T-helper 17 cell (primary cell): ENCODE measurements at regions not wholly inside any gene's neighbourhood (a gene's known extent, or its start where the extent isn't known, plus 50 kb on each side); places are given as distances from the start of the nearest gene placed in this dataset.

ENCODE experiments used
- ATAC-seq: fragments of 150-1000 bp; cut with Tn5 transposase; 2 replicates; pipeline ENCODE4 v1.10.0; 2021; ENCODE audit warnings: mild to moderate bottlenecking, moderate library complexity
- DNase-seq, 3 donors: peaks; one replicate each; pipeline versions ENCODE4 v3.0.0 to v3.0.0-alpha.2; 2020 to 2021
- H3K9me3 ChIP-seq: one replicate; pipeline ENCODE4 v1.7.0; 2013; ENCODE audit warnings: low read length, mild to moderate bottlenecking; ENCODE audit not compliant: control insufficient read depth, poor library complexity, severe bottlenecking
- H3K27ac Mint-ChIP-seq: one replicate; pipeline ENCODE4 v1.8.0; 2022; ENCODE audit warnings: mild to moderate bottlenecking, moderate library complexity, mixed read lengths
- H3K27me3 Mint-ChIP-seq: one replicate; pipeline ENCODE4 v1.8.0; 2022; ENCODE audit warnings: mixed read lengths
- H3K36me3 Mint-ChIP-seq: one replicate; pipeline ENCODE4 v1.8.0; 2022; ENCODE audit warnings: low read depth, mixed read lengths
- H3K4me1 Mint-ChIP-seq: one replicate; pipeline ENCODE4 v1.8.0; 2022; ENCODE audit warnings: mild to moderate bottlenecking, mixed read lengths
- H3K4me3 Mint-ChIP-seq: one replicate; pipeline ENCODE4 v1.8.0; 2022; ENCODE audit warnings: mild to moderate bottlenecking, moderate library complexity, mixed read lengths

DNA sequence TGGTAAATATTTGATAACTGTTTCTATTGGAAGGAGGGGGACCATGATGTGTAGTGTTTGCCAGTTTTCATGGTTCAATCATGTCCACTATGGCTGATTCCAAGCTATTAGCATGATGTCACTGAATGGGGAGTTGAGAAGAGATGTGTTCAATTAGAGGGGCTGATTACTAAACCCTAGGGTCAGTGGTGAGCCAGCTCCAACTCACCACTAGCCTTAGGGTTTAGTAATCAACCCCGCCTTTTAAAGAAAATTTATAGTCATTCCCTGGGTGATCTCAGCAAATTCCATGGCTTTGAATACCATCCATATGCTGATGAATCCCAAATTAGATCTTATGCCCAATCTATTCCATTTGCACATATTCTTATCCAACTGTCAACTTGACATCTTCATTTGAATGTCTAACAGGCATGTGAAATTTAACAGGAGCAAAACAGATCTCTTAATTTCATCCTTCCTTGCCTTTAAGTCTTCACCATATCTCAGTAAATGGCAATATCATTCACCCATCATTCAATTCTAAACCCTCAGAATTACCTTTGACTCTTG lies 98.8 kb downstream of the GCNT1 start:
- no peak for ATAC-seq

DNA sequence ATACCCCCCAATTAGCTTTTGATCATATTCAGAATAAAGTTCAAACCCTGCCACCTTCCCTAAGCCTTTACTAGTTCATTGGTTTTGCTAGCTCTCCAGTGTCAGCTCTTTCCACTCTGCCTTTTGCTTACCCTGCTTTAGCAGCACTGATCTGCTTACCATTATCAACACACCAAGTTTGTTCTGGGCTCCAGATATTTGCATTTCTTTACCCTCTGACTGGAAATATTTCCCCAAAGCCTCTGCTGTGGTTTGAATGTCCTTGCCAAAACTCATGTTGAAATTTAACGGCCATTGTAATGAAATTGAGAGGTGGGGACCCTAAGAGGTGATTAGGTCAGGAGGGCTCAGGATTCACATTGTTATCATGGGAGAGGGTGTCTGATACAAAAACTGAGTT lies 99.5 kb downstream of the GCNT1 start:
- H3K27ac Mint-ChIP-seq = no peak overlapping the region
- no peak for ATAC-seq
- H3K9me3 ChIP-seq = no peaks in the 10 kb centered on the region
- no peaks in the 10 kb centered on the region for H3K36me3 Mint-ChIP-seq
- H3K4me3 Mint-ChIP-seq = no peak overlapping the region
- DNase-seq = no peak
- no peaks in the 10 kb centered on the region for H3K27me3 Mint-ChIP-seq
- H3K4me1 Mint-ChIP-seq = peaks cover 2% of the 10 kb centered on the region

More for the DNA sequence above, 98.8 kb downstream of the GCNT1 start:
- H3K4me3 Mint-ChIP-seq = no peak overlapping the region
- H3K9me3 ChIP-seq = no peaks in the 10 kb centered on the region
- H3K27me3 Mint-ChIP-seq = no peaks in the 10 kb centered on the region
- no peak overlapping the region for H3K27ac Mint-ChIP-seq
- peaks cover 2% of the 10 kb centered on the region for H3K36me3 Mint-ChIP-seq
- no peak for DNase-seq
- peaks cover 3% of the 10 kb centered on the region for H3K4me1 Mint-ChIP-seq

DNA sequence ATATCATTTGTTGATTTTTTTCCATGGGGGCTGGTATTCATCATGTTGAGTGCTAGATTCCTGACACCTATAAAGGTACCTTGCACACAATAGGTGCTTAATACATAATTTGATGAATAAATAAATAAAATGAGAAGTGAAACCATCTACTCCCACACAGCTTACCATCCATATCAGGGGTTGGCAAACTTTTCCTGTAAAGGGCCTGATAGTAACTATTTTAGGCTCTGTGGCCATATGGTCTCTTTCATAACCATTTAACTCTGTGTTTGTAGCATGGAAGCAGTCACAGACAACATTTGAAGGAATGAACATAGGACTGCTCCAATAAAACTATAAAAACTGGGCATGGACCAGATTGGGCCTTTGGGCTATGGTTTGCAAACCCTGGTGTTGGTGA lies 100.3 kb downstream of the GCNT1 start:
- Mint-ChIP-seq H3K4me3 (no peak overlapping the region), H3K36me3 (no peaks in the 10 kb centered on the region), H3K27me3 (no peaks in the 10 kb centered on the region), H3K27ac (no peak overlapping the region), H3K4me1 (peaks cover 2% of the 10 kb centered on the region)
- ATAC-seq = no peak
- no peaks in the 10 kb centered on the region for H3K9me3 ChIP-seq
- DNase-seq = no peak

DNA sequence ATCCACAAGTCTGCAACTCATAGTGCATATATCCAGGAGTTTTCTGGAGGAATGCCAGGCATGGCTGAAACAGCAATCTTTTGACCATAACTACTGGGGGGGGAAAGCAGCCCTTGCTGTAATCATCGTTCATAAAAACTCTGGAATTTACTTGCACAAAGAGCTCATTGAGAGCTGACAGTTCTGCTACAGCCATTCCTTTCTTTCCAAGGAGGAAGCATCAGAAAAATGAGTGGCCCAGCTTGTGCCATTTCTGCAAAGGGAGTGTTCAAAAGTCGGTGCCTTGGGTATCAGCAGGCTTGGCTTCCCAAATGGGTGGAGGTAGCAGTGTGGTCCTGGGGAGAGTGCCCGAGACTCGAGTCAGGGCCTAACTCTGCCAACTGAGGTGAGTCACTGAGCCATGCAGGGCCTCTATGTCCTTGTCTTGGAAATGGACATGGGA lies 101.5 kb downstream of the GCNT1 start:
- ATAC-seq (no peak), DNase-seq (no peak)
- no peaks in the 10 kb centered on the region for H3K9me3 ChIP-seq
- Mint-ChIP-seq H3K4me1 (peaks cover 2% of the 10 kb centered on the region), H3K27me3 (no peaks in the 10 kb centered on the region), H3K4me3 (no peak overlapping the region), H3K27ac (no peak overlapping the region), H3K36me3 (no peaks in the 10 kb centered on the region)

GRCh38 chr9:76561050-76561713 lies 102.2 kb downstream of the GCNT1 start:
- H3K27me3 Mint-ChIP-seq = no peaks in the 10 kb centered on the region
- H3K9me3 ChIP-seq = no peaks in the 10 kb centered on the region
- DNase-seq (no peak), ATAC-seq (no peak)
- H3K4me3 Mint-ChIP-seq = no peak overlapping the region
- H3K36me3 Mint-ChIP-seq = no peaks in the 10 kb centered on the region
- H3K27ac Mint-ChIP-seq = peak overlapping the region; percentile 59
- peaks cover 2% of the 10 kb centered on the region for H3K4me1 Mint-ChIP-seq
